DND-41 (cell line): ENCODE measurements at regions not wholly inside any gene's neighbourhood (a gene's known extent, or its start where the extent isn't known, plus 50 kb on each side); places are given as distances from the start of the nearest gene placed in this dataset.

ENCODE experiments used
- ATAC-seq: fragments of 200-7000 bp; cut with Tn5 transposase; 3 replicates; pipeline ENCODE4 v1.9.1; 2021; ENCODE audit warnings: low read depth; ENCODE audit not compliant: insufficient read depth
- DNase-seq: peaks from one replicate; pipeline ENCODE4 v3.0.0-alpha.2; 2020
- H2AFZ ChIP-seq: 2 replicates; pipeline ENCODE4 v1.6.0; 2012; ENCODE audit warnings: low read depth, low read length
- H3K27ac ChIP-seq: 2 replicates; pipeline ENCODE4 v1.5.1; 2012; ENCODE audit warnings: low read length, inconsistent platforms
- H3K27me3 ChIP-seq: fragments of 200-600 bp; sonication (generic); 2 replicates; pipeline ENCODE4 v1.6.0; 2012; ENCODE audit warnings: low read length, mild to moderate bottlenecking, inconsistent platforms; ENCODE audit not compliant: insufficient read depth, poor library complexity
- H3K36me3 ChIP-seq: 2 replicates; pipeline ENCODE4 v1.5.1; 2012; ENCODE audit warnings: low read length, inconsistent platforms; ENCODE audit not compliant: insufficient read depth
- H3K4me1 ChIP-seq: 2 replicates; pipeline ENCODE4 v1.5.1; 2012; ENCODE audit warnings: mild to moderate bottlenecking, low read length; ENCODE audit not compliant: insufficient read depth
- H3K4me2 ChIP-seq: 2 replicates; pipeline ENCODE4 v1.6.0; 2012; ENCODE audit warnings: mild to moderate bottlenecking, moderate library complexity, low read length, inconsistent platforms; ENCODE audit not compliant: insufficient read depth
- H3K4me3 ChIP-seq, 2 experiments: fragments of 200-600 bp in 1 of 2; shearing (Covaris generic) in 1 of 2; 2 replicates each; pipeline ENCODE4 v1.5.1; 2012 to 2016; ENCODE audit warnings: inconsistent platforms in 2 of 2, low read length in 2 of 2, mild to moderate bottlenecking in 2 of 2, low read depth in 1 of 2, moderate library complexity in 1 of 2
- H3K79me2 ChIP-seq: 2 replicates; pipeline ENCODE4 v1.6.0; 2012; ENCODE audit warnings: low read length, inconsistent platforms; ENCODE audit not compliant: insufficient read depth
- H3K9ac ChIP-seq: 2 replicates; pipeline ENCODE4 v1.6.0; 2012; ENCODE audit warnings: low read depth, mild to moderate bottlenecking, inconsistent platforms, low read length, moderate library complexity
- H3K9me3 ChIP-seq: 2 replicates; pipeline ENCODE4 v1.5.1; 2012; ENCODE audit warnings: low read length, moderate library complexity, mild to moderate bottlenecking, inconsistent platforms; ENCODE audit not compliant: insufficient read depth, severe bottlenecking
- H4K20me1 ChIP-seq: 2 replicates; pipeline ENCODE4 v1.6.0; 2012; ENCODE audit warnings: low read length; ENCODE audit not compliant: insufficient read depth
- CTCF ChIP-seq: IDR thresholded peaks from 2 replicates; pipeline ENCODE4 v1.5.1; 2012; ENCODE audit warnings: borderline replicate concordance, low read length, moderate library complexity, mild to moderate bottlenecking; ENCODE audit not compliant: poor library complexity, severe bottlenecking; ENCODE audit errors: extremely low read depth
- EZH2 ChIP-seq: IDR thresholded peaks from 3 replicates; pipeline ENCODE4 v1.6.1; 2012; ENCODE audit warnings: borderline replicate concordance, low read depth, mild to moderate bottlenecking, moderate library complexity, low read length, inconsistent platforms; ENCODE audit not compliant: severe bottlenecking

- Histone ChIP-seq H4K20me1 (no peaks in the 10 kb centered on the region), H3K36me3 (no peaks in the 10 kb centered on the region), H3K9me3 (no peaks in the 10 kb centered on the region), H3K27ac (no peak overlapping the region), H3K4me2 (no peak overlapping the region), H3K27me3 (no peaks in the 10 kb centered on the region), H3K4me1 (no peaks in the 10 kb centered on the region), H3K79me2 (no peaks in the 10 kb centered on the region), H2AFZ (no peak overlapping the region), H3K9ac (no peak overlapping the region), H3K4me3 (no peak overlapping the region)
- ATAC-seq (no peak), DNase-seq (no peak)
- TF ChIP-seq CTCF (no peak), EZH2 (no peak)
These were observed 559.6 kb downstream of the CETN3 start for GRCh38 chr5:89849830-89850512.

- H3K27ac ChIP-seq = no peak overlapping the region
- no peak overlapping the region for H3K9ac ChIP-seq
- TF ChIP-seq CTCF (no peak), EZH2 (no peak)
- no peaks in the 10 kb centered on the region for H4K20me1 ChIP-seq
- no peak overlapping the region for H2AFZ ChIP-seq
- H3K4me1 ChIP-seq = no peaks in the 10 kb centered on the region
- DNase-seq = no peak
- no peak for ATAC-seq
- no peak overlapping the region for H3K4me3 ChIP-seq
- no peak overlapping the region for H3K4me2 ChIP-seq
- H3K79me2 ChIP-seq = no peaks in the 10 kb centered on the region
- H3K36me3 ChIP-seq = no peaks in the 10 kb centered on the region
- H3K27me3 ChIP-seq = no peaks in the 10 kb centered on the region
- no peaks in the 10 kb centered on the region for H3K9me3 ChIP-seq
These were observed 561.8 kb downstream of the CETN3 start for GRCh38 chr5:89847743-89848142.

GRCh38 chr5:89844548-89844947, 565.0 kb downstream of the CETN3 start:
- Histone ChIP-seq H2AFZ (no peak overlapping the region), H3K4me2 (no peak overlapping the region), H3K9ac (no peak overlapping the region), H4K20me1 (no peaks in the 10 kb centered on the region), H3K4me3 (no peak overlapping the region), H3K27ac (no peak overlapping the region), H3K79me2 (no peaks in the 10 kb centered on the region), H3K27me3 (no peaks in the 10 kb centered on the region), H3K4me1 (no peaks in the 10 kb centered on the region), H3K9me3 (no peaks in the 10 kb centered on the region), H3K36me3 (no peaks in the 10 kb centered on the region)
- DNase-seq (no peak), ATAC-seq (no peak)
- no peak for TF ChIP-seq CTCF
- no peak for TF ChIP-seq EZH2
